GM06990 (cell line): ENCODE measurements at regions not wholly inside any gene's neighbourhood (a gene's known extent, or its start where the extent isn't known, plus 50 kb on each side); places are given as distances from the start of the nearest gene placed in this dataset.

Experiments used
- DNase-seq: peaks from one replicate; pipeline ENCODE4 v3.0.0-alpha.2; 2011; ENCODE audit not compliant: insufficient read length; ENCODE audit errors: extremely low read depth
- H3K27me3 ChIP-seq: replicated peaks from 2 replicates; pipeline ENCODE4 v1.6.0; 2011; ENCODE audit warnings: low read length; ENCODE audit not compliant: control insufficient read depth, insufficient read depth
- H3K36me3 ChIP-seq: 2 replicates; pipeline ENCODE4 v1.5.1; 2011; ENCODE audit warnings: low read length; ENCODE audit not compliant: control insufficient read depth, insufficient read depth
- H3K4me3 ChIP-seq: replicated peaks from 2 replicates; pipeline ENCODE4 v1.5.1; 2011; ENCODE audit warnings: low read depth, mild to moderate bottlenecking, control low read depth, low read length
- TF ChIP-seq, protein P1 (sequence below): IDR thresholded peaks from 2 replicates; pipeline ENCODE4 v1.5.1; 2011; ENCODE audit warnings: low read length, control low read depth, mild to moderate bottlenecking, inconsistent platforms; ENCODE audit not compliant: insufficient read depth, poor library complexity, severe bottlenecking

DNA sequence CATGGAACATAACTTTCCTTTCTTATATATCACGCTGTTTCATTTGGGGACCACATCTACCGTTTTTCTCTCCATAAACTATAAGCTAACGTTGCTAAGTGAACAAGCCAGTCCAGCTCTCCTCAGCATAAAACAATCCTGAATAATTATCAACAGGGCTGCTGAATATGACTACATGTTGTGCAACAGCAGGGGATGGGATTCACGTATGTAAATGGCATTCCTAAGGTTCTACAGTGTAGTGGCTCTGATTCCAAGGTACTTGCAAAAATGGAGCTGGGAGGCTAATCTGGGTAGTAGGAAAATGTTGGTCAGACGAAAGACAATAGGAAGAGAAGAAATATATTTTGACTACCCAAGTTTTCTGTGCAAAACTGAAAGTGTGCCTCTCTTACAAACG is 262.8 kb downstream of the RWDD3 start:
- Histone ChIP-seq H3K36me3 (no peaks in the 10 kb centered on the region), H3K4me3 (no peak overlapping the region), H3K27me3 (no peaks in the 10 kb centered on the region)
- no peak for DNase-seq
- TF ChIP-seq, protein P1, sequence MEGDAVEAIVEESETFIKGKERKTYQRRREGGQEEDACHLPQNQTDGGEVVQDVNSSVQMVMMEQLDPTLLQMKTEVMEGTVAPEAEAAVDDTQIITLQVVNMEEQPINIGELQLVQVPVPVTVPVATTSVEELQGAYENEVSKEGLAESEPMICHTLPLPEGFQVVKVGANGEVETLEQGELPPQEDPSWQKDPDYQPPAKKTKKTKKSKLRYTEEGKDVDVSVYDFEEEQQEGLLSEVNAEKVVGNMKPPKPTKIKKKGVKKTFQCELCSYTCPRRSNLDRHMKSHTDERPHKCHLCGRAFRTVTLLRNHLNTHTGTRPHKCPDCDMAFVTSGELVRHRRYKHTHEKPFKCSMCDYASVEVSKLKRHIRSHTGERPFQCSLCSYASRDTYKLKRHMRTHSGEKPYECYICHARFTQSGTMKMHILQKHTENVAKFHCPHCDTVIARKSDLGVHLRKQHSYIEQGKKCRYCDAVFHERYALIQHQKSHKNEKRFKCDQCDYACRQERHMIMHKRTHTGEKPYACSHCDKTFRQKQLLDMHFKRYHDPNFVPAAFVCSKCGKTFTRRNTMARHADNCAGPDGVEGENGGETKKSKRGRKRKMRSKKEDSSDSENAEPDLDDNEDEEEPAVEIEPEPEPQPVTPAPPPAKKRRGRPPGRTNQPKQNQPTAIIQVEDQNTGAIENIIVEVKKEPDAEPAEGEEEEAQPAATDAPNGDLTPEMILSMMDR, result no peak

DNA sequence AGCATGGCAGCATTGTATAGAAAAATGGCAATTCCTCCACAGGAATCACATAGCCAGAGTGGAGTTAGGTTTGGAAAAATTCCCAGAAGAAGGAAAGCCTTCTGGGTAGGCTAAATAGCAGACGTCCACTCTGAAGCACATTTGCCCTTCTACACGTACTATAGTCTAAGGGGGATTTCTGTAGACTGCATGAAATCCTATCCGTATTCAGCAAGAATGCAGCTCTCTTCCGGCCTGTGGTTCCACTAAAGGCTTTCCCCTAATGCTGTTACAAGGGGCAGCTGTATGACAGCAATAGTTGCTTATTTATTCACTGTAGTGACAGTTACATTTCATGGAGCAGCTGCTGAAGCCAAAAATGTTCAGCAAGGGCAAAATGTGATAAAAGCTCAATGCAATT is 263.6 kb downstream of the RWDD3 start:
- H3K27me3 ChIP-seq, result no peaks in the 10 kb centered on the region
- H3K4me3 ChIP-seq, result no peak overlapping the region
- TF ChIP-seq, protein P1, result no peak
- DNase-seq, result no peak
- no peaks in the 10 kb centered on the region for H3K36me3 ChIP-seq

DNA sequence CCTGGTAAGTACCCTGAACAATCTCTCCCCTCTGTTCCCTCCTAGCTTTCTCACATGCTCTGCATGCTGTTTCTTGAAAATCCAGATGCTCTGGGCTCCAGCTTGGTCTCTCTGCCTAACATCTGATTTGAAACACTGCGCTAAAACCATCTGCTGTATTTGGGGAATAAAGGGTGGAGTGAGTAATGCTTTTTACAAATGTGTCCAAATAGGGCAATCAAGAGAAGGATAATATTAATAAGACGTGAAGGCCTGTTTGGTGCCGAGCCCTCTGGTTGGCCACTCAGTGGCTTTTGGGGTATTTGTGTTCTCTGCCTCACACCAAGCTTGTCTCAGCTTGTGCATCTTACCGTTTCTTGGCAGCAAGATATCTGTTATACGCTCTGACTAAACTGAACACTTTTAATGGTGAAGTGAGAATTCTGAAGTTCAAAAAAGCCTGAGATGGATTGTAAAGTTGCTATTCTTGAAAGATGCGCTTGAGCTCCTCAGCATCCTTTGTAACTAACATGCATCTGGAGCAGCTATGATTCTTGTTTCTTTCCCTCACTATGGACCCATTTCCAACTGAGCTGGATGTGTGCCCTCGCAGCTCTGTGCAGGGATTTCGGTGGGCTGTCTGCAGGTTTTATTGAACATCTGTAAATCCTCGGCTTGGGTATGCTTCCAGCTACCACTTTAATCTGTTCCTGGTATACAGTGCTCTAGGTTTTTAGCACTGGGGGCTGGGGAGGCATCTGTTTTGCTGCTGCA is 269.4 kb downstream of the RWDD3 start:
- TF ChIP-seq, protein P1, result no peak
- DNase-seq, result no peak
- Histone ChIP-seq H3K27me3 (no peaks in the 10 kb centered on the region), H3K4me3 (no peak overlapping the region), H3K36me3 (no peaks in the 10 kb centered on the region)

DNA sequence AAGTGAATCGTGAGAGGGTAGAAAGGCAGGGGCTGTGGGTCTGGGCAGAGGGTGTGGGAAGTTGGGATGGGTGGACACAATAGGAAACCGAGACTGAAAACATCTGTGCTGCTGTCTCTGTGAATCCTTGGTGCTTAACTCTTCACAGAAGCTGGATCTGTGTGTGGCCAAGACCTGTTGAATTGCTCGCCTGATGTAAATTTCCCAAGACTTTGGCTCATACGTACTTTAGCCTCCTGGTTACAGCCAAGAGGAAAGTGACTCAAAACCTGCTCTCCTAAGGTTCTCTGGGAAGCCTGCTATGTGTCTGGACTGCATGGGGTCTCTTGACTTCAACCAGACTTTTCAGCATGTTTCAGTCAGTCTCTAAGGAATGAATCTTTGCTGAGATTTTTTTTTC is 270.3 kb downstream of the RWDD3 start:
- no peak for DNase-seq
- Histone ChIP-seq H3K27me3 (no peaks in the 10 kb centered on the region), H3K4me3 (no peak overlapping the region), H3K36me3 (no peaks in the 10 kb centered on the region)
- TF ChIP-seq, protein P1, result no peak

DNA sequence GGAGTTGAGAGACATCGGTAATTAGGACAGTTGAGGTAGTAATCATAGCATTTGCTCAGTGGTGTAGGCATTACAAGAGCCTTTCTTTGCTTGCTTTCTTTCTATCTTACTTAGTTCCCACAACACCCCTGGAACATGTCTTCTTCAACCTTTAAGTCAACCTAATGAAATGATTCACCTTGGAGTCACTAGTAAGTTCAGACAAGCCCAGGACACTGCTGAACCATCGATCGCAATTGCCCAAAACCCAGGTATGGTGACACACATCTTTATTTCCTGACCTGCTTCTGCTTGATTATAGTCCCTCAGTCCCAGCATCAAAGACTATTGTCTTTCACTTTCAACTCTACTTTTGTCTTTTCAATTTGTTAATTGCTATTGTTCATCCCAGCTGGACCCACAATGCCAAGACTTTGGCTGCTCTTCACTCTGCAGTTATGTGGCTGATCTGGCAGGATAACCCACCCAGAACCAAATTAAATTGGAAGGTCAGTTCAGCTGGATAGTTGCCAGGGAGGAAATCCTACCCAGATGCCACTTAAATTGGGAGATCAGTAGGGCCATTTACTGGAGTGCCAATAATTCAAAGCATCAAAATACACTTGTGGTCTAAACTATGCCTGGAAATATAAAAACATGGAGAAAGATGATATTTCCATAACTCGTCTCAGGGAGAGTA is 272.9 kb downstream of the RWDD3 start:
- H3K27me3 ChIP-seq, result no peaks in the 10 kb centered on the region
- DNase-seq, result no peak

More for the DNA sequence above, 272.9 kb downstream of the RWDD3 start:
- Histone ChIP-seq H3K36me3 (no peaks in the 10 kb centered on the region), H3K4me3 (no peak overlapping the region)
- TF ChIP-seq, protein P1, result no peak
